NCI-H510A treated with DMSO at 0.1 percent for 48 hours (cell line): ENCODE measurements at regions not wholly inside any gene's neighbourhood (a gene's known extent, or its start where the extent isn't known, plus 50 kb on each side); places are given as distances from the start of the nearest gene placed in this dataset.
"Not testable (repeated sequence)": the region's sequence is repeated elsewhere in the genome, so short reads cannot be mapped to it uniquely, and the experiment has no call there.

ENCODE experiments used
- DNase-seq: peaks from one replicate; lab custom pipeline; 2025; lab: John Stamatoyannopoulos, UW

DNA sequence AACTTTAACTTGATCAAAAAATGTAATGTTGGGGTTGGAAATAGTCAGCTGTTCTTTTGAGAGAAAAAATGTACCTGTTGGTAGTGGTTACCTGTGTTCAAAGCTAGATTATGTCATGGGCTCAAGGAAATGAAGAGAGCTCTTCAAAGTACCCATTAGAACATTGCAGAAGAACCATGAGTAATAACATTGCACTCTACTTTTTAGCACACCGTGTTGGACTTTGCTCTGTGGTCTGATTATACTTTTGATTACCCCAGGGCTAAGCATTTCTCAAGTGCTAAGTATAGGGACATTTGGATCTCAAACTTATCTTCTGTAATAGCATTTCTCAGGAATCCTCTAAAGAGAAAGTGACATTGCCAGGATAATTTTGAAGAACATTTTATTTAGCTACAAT is 1122.8 kb upstream of the CELF4 start:
- DNase-seq: no peak

DNA sequence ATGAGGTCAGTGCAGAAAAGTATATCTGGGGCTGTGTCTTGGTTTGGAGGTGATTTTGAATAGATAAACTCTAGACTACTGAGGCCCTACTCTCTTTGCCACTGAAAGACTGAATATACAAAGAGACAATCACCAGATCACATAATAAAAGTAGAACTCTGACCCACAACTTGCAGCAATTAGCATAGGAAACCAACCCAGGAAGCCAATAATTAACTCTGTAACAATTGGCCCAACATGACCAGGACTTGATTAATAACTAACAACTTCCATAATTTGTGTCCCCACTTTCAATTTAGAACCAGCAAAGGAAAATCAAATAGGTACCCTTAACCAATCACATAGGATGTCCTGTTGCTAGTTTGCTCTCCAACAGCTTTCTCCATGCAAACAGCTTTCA is 1104.9 kb upstream of the CELF4 start:
- DNase-seq: no peak

DNA sequence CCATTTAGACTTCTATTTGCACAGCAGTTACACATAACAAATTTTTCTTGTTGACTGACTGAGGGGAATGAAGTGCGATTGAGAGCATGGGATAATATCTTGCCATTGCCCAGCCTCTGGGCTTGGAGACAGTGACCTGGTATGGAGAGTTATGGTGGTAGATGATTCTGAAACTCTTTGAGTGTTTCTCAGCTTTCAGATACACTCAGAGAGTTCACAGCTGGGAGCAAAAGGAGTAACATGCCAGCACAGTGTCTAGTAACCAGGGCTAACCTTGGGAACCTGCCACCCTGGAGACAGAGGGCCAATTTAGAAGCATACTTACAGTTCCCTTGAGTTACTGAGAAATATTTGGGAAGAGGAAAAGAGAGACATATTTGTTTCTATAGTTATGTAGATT is 1099.3 kb upstream of the CELF4 start:
- no peak for DNase-seq

DNA sequence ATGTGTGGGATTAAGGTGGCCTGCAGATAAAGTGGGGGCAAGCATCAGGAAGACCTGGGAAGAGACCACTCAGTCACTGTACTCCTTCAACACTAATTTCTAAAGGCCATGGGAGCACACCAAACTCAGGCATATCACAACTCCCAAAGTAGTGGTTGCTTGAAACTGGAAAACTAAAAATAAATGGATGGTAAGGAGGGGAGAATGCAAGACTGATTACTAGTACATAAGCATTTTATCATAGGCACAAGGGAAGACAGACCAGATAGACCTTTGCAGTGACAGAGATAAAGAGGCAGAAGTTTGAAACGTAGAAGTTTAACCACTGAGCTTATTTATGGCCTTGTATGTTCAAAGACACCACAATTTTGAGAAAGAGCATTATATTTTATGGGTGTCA is 1098.1 kb upstream of the CELF4 start:
- DNase-seq: no peak

DNA sequence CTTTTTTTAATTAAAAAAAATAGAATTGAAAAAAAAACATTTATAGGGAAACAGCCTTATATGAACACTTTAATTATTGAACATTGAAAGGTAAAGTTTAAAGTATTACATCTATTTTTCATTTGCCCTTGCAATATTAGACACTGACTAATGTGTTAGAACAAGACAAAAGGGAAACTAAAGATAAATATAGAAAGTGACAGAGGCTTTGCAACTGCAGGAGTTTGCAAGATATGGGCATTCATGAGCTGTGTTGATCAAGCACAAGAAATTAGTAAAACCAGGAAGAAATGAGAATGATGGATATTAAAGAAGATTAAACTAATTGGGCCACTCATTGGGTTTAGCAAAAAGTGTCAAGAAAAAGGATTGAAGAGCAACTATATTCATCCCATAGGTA is 1097.7 kb upstream of the CELF4 start:
- no peak for DNase-seq

DNA sequence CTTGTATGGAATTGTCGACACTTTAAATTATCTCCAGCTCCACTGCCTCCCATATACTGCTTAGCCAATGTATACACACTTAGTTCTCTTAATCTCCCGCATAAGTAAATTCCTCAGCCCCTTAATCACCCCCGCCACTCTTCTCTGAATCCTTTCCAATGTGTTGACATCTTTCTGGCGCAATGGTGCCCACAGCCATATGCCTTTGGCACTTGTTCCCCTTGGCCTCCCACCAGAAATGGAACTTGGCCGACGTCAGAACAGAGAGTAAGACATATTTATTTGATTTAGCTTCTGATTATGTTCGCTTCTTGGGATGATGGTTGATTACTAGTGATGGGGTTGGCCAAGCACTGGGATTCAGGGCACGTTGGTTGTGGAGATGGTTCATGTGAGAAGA is 1089.3 kb upstream of the CELF4 start:
- DNase-seq: no peak

DNA sequence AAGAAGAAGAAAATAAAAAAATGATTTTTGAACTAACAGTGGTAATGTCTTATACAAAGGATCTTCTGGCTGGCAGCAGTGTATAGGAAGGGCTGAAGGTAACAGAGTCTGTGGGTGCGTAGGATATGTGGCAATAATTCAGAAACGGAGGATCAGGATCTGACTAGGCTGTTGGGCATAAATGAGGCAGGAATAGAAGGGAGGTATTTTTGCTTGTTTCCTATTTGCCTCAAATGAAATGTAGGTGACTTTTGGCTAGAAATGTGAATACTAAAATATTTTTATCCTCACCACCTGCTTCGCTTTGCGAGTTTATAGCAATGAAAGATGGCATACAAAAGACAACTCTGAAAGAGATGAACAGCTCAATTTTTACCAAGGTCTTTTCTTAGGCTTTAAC is 1086.1 kb upstream of the CELF4 start:
- DNase-seq: no peak

DNA sequence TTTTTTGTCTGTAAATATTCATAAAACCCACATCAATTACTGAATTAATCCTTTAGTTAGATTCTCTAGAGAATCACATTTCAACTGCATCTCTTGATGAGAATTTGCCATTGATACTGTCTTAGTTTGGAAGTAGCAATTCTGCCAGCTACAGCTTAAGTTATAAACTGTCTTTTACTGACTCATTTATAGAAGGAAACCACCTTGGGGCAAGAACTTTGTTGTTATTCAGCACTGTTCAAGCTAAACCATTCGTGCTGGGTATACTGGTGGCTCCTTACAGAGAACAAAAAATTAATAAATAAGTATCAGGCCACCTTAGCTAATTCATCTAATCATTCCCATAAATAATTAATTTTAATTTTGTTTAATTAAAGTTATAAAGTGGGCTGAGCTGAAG is 1082.6 kb upstream of the CELF4 start:
- no peak for DNase-seq

DNA sequence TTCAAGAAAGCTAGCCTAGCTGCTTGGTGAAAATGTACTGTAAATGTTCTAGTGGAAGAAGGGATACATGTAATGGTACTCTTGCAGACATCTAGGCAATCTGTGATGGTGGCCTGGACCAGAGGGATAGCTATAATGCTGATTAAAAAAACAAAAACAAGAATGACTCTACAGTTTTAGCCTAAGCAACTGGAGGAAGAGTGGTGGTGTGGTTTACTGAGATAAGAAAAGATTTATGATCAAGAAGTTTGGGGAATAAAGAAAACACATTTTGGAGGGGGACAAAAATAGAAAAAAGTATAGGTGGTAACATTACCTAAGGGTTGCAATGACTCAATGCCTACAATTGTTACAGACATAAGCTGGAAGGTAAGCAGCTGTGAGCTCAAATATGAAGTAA is 1080.7 kb upstream of the CELF4 start:
- DNase-seq: no peak

DNA sequence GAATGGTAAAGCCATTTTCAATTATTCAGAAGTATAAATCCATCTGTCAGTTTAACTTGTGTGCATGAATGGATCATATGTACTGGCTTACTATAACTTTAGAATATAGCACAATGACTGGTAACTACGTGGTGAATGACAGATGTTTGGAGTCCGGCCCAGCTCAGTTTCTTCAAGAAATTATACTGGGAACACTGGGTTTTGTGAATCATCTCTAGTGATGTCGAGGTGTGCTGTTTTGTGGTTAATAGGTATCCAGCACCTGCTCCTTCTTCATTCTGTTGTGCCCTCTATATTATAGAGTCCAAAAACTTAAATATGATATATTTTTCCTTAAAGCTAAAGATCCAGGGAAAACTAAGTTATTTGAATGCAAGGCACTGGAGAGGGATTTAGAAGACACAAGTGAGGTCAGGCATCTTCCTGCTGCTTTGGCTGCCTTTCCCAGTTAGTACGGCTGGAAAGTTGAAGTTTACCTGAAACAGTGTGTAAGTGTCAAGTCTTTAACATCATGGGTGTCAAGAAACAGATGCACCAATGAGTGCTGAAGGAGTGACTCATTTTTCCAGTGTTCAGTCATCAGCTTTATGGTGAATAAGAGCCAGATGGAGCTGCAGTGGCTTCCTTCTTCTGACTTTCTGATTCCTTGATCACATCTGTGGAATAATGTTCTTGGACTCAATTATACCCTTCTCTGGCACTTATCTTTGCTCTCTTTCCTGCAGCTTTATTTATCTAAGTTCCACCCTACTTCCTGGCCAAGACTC is 1079.5 kb upstream of the CELF4 start:
- DNase-seq: no peak

DNA sequence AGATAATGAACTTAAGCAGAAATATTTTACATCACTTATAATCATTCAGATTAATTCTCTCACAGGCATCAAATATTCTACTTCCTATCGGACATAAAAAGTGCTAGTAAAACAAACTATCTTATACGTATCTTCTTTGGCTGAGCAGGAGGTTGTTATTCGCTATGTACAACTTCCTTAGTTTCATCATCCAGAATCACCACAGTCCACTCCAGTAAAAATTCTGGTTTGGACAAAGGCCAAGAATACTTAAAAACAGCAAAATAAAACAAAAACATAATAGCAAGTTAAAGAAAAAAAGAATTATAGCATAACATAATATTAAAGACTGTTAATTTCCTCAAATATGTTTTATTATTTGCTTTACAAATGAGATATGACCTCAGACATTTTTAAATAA is 1077.1 kb upstream of the CELF4 start:
- no peak for DNase-seq

DNA sequence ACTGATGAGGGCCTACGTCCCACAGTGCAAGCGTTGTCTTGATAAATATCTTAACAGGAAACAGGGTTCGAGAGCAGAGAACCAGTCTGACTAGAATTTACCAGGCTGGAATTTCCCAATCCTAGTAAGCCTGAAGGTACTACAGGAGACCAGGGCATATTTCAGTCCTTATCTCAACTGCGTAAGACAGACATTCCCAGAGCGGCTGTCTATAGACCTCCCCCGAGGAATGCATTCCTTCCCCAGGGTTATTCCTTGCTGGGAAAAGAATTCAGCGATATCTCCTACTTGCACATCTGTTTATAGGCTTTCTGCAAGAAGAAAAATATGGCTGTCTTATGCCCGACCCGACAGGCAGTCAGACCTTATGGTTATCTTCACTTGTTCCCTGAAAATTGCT is 1074.1 kb upstream of the CELF4 start:
- DNase-seq: not testable (repeated sequence)

DNA sequence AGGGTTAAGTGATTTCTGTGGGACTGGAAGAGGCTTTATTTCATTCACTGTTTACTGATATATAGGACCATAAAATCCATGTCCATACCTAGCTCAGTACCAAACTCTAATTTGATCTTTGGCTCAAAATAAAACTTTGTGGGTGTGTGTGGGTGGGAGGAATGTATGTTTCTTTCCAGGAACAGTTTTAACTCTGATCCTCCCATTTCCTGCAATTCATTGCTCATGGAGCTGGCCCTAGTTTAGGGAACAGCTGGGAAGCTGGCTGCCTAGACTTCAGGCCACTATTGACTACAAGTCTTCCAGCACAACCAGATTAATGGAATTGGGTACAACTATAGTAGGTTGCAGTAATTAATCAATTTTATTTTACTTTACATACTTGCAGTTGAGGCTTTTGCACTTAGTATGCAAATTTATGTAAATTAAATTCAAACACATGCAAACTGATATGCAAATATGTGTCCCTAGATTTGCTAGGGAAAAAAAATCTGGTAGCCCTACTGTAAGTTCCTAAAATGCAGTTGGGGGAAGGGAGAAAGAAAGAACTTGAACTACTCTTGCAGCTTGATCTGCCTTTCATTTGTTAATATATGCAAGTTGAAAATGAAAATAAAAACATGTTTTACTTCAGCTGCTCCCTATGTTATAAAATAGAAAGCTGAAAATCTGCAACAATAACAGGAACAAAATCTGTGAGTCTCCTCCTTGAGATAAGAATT is 1070.3 kb upstream of the CELF4 start:
- DNase-seq: no peak

DNA sequence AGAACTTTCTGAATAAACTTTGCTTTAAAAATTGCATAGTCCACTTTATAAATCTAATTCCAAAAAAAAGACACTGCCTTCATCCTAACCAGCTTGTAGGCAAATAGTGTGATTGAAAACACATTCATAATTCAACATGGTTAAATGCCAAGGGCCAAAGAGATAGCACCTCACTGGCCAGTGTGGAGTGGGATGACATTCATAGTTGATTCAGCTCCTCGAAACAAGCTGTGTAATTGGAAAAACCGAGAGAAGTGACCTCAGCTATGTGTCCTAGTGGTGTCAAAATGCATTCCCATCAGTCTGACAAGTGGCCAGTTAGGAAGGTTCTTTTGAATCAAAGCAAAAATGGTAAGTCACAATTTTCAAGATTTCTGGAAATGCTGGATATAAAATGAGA is 1068.5 kb upstream of the CELF4 start:
- DNase-seq: no peak

DNA sequence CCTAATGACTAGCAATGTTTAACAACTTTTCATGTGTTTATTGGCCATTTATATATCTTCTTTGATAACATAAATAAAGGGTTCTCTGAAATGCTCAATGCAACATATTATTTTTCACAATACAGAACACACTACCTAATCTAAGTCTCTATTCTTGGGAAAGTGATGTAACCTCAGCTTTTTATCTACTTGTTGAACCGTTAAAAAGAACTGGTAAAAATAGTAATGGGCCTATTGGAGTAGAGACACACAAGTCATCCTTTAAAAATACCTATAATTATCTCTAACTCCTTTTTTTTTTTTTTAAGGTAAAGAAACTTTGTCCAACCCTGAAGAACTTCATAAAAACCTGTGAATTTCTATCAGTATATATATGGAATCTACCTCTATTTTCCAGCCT is 1067.7 kb upstream of the CELF4 start:
- DNase-seq: no peak

DNA sequence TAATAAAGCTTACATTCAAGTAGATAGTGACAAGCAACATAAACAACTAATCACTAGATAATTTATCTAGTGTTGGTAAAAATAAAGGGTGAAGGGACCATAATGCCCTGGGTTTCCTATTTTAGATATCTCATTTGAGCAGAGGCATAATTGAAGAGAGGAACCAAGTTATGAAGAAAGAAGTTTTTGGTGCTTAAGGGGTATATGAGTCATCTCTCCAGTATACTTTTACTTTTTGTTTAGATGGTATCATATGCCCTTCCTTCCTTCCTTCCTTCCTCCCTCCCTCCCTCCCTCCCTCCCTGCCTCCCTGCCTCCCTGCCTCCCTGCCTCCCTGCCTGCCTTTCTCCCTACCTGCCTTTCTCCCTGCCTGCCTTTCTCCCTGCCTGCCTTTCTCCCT is 1053.5 kb upstream of the CELF4 start:
- no peak for DNase-seq

DNA sequence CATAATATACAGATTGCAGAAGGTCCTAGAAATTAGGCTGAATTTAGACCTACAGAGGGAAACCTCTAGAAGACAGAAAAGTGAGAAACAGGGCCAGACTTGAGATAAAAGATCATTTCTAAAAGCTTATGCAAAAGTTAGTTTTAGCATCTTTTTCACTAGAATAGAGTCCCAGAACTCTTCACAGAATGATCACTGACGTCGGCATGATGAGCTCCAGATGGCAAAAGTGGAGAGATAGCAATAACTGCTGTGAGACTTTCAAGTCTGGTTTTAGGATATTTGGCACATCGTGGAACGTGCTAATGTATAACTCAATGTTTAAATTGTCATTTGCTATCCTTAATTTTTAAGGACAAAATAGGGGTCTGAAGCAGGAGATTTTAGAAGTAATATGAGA is 1050.7 kb upstream of the CELF4 start:
- DNase-seq: no peak

DNA sequence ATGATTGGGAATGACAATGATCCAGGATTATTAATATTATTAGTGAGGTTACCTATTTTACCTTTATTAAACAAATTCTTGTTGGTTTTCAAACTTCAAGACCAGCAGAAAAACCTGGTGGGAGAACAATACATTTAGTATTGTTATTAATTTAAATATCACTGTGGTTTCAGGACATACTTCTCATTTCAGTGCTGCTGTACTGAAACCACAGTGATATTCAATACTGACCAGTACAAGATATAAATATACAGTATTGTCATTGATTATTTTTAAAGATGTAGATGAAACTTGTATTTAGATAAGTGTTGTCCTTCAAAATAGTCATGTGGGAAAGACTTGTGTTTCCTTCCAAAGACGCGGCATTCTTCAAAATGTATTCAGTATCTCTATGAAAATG is 1047.3 kb upstream of the CELF4 start:
- no peak for DNase-seq

DNA sequence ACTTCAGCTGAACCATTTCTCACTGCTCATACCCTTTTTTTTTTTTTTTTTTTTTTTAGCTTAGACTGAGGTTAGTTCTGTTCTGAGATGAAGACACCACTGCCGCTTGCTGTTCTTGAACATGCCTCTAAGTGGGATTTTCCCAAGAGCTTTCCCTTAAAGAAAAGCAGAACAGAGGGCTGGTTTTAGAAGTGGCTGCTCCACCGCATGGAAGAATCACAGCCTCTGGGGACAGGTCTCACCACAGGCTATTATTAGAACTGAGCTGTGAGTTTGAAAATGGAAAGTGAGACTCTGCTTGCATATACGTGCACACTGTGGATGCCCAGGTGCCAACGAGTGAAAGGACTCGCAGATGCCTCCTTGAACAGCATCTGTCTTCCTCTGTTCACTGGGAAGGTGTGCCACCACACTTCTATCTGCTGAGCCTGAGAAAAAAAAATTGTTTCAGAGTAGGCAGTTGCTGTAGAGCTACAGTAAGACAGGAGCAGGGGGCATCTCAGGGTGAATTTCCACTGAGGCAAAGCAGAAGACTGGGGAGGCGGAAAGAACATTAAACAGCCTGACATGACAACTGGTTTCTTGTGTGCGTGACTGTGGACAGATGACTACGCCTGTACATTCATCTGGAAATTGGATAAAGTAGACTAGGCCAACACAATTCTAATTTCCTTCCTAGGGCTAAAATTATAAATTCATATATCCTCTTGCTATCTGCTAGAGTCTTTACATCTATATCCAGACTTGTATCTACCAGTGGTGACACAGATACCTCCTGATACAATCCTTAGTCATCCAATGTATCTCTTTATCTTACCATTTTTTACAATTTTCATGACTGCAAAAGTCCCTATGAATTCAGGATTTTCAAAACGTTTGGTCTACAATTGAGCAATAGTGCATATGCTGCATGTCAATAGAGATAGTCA is 1045.7 kb upstream of the CELF4 start:
- no peak for DNase-seq

DNA sequence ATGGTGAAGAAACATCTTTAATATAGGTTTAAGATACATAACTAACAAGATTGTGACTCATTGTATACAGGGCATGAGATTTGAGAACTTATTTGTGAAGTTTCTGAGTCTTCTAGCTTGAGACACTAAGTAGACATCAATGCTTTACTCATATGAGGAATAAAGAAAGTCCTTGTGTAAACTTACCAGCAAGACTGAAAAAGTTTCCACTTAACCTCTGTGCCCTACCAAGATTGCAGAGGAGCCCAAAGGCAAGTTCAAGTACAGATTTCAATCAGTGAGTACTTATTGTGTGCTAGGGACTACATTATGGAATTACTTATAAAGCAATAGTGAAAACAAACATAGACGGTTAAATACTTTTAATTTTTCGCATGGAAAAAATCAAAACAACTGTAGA is 1041.2 kb upstream of the CELF4 start:
- DNase-seq: no peak

DNA sequence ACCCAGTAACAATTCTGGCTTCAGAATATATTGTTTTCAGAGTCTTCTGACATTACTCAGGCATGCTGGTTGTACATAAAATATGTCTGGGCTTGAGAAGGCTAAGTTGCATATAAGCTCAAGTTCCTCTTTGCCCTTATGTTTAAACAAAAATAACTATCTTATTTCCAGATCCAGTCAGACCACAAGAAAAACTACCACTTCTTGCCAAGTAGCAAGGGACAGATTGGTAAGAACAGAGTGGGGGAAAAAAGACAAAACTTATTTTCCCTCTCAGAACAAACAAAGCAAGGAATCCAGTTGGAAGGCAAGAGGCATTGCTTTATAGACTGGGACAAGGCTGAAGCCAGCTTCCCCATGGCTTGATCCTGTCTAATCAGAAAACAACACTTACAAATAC is 1036.7 kb upstream of the CELF4 start:
- no peak for DNase-seq

DNA sequence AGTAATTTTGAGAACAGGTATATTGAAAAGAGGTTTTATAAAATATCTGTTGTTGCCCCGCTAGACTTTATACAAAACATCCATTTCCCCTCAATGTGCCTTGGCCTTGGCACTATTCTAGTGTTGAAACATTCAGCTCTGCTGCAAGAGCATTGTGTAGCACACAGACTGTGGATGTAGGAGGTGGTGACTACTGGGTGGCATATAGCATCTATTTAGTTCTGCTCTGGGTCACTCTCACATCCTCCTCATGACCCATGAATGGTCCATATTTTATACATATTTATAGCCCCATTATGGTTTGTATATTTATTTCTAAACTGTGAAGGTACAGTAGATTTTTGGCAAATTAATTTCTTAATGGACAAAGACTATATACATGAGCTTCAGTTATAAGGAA is 1022.0 kb upstream of the CELF4 start:
- DNase-seq: no peak

DNA sequence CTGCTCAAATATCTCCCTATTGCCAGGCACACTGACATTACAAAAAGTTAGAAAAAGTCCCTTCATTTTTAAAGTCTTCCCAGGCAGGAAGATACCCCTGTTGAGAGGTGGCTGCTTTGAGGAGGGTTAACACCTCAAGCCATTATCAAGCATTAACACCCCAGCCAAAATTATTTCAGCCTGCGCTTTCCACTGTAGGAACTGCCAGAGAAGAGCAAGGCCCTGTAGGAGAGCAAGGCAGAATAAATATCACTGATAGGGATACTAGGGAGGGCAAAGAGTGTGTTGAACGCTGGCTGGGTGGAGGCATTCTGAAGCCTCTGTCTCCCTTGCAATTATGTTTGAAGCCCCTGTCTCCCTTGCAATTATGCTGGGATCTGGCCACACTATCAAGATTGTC is 1020.7 kb upstream of the CELF4 start:
- DNase-seq: no peak
